ENCODE measurements at regions not wholly inside any gene's neighbourhood (a gene's known extent, or its start where the extent isn't known, plus 50 kb on each side); places are given as distances from the start of the nearest gene placed in this dataset.
"Not testable (repeated sequence)": the region's sequence is repeated elsewhere in the genome, so short reads cannot be mapped to it uniquely, and the experiment has no call there.

DNA sequence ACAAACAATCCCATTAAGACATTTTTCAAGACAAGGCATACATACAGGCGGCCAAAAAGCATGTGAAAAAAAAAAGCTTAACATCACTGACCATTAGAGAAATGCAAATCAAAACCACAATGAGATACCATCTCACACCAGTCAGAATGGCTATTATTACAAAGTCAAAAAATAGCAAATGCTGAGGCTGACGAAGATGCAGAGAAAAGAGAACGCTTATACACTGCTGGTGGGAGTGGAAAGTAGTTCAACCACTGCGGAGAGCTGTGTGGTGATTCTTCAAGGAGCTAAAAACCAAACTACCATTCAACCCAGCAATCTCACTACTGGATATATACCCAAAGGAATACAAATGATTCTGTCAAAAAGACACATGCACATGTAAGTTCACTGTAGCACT is 216.7 kb downstream of the FOXG1 start:
- no peak overlapping the region for H3K4me3 Mint-ChIP-seq
- no peaks in the 10 kb centered on the region for H3K36me3 Mint-ChIP-seq (ENCODE audit: low read depth)
- H3K9me3 Mint-ChIP-seq = peaks cover 53% of the 10 kb centered on the region
- no peaks in the 10 kb centered on the region for H3K4me1 Mint-ChIP-seq (ENCODE audit: low read depth)
- H3K27me3 Mint-ChIP-seq (ENCODE audit: low read depth) = no peaks in the 10 kb centered on the region
- H3K27ac Mint-ChIP-seq = no peak overlapping the region

DNA sequence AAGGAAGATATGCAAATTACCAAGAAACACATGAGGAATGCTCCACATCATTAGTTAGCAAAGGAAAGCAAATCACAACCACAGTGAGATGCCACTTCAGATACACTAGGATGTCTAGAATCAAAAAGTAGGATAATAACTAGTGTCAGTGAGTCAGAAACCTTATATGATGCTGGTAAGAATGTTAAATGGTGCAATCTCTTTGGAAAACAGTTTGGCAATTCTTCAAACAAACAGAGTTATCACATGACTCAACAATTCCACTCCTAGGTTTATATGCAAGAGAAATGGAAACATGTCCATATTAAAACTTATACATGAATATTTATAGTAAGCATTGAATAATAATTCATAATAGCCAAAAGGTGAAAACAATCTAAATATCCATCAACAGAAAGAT is 220.9 kb downstream of the FOXG1 start:
- Mint-ChIP-seq H3K36me3 (ENCODE audit: low read depth) (no peaks in the 10 kb centered on the region), H3K9me3 (peaks cover 36% of the 10 kb centered on the region), H3K27ac (no peak overlapping the region), H3K27me3 (ENCODE audit: low read depth) (no peaks in the 10 kb centered on the region), H3K4me3 (no peak overlapping the region), H3K4me1 (ENCODE audit: low read depth) (no peaks in the 10 kb centered on the region)

DNA sequence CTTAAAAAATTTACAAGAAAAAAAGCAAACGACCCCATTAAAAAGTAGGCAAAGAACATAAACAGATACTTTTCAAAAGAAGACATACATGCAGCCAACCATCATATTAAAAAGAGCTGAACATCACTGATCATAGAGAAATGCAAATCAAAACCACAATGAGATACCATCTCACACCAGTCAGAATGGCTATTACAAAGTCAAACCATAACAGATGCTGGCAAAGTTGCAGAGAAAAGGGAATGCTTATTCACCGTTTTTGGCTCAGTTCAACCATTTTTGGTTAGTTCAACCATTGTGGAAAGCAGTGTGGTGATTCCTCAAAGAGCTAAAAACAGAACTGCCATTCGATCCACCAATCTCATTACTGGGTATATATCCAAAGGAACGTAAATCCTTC is 230.6 kb downstream of the FOXG1 start:
- H3K36me3 Mint-ChIP-seq (ENCODE audit: low read depth); H3K4me3 Mint-ChIP-seq; H3K27me3 Mint-ChIP-seq (ENCODE audit: low read depth); H3K4me1 Mint-ChIP-seq (ENCODE audit: low read depth); H3K27ac Mint-ChIP-seq: not testable (repeated sequence)
- H3K9me3 Mint-ChIP-seq = peaks cover 31% of the 10 kb centered on the region

- Mint-ChIP-seq H3K27ac (no peak overlapping the region), H3K36me3 (ENCODE audit: low read depth) (no peaks in the 10 kb centered on the region), H3K27me3 (ENCODE audit: low read depth) (no peaks in the 10 kb centered on the region), H3K9me3 (peaks cover 38% of the 10 kb centered on the region), H3K4me3 (no peak overlapping the region), H3K4me1 (ENCODE audit: low read depth) (no peaks in the 10 kb centered on the region)
Measured at GRCh38 chr14:28999656-29000055, 233.1 kb downstream of the FOXG1 start.

DNA sequence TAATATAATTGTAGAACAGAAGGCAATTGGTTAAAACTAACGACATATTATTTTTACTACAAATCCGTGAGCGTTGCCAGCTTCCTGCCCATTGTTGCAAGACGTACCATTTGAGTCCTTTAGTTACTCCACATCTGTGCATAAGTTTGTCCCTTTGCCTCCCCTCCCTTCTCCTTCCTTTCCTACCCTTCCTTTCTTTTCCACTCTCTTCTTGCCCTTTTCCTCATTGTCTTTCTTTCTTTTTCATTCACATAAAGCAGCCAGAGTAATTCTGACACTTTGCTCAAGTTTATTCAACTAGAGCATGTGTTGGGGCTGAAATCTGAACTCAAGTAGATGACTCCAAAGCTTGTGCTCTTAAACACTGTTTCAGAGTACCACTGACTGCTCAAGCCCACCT is 239.1 kb downstream of the FOXG1 start:
- H3K27me3 Mint-ChIP-seq (ENCODE audit: low read depth) = no peaks in the 10 kb centered on the region
- H3K27ac Mint-ChIP-seq = no peak overlapping the region
- peaks cover 19% of the 10 kb centered on the region for H3K9me3 Mint-ChIP-seq
- H3K4me3 Mint-ChIP-seq = no peak overlapping the region
- no peaks in the 10 kb centered on the region for H3K4me1 Mint-ChIP-seq (ENCODE audit: low read depth)
- H3K36me3 Mint-ChIP-seq (ENCODE audit: low read depth) = no peaks in the 10 kb centered on the region

GRCh38 chr14:29007990-29008389 is 241.4 kb downstream of the FOXG1 start:
- Mint-ChIP-seq H3K27me3 (ENCODE audit: low read depth) (no peaks in the 10 kb centered on the region), H3K27ac (no peak overlapping the region), H3K9me3 (peaks cover 26% of the 10 kb centered on the region), H3K36me3 (ENCODE audit: low read depth) (no peaks in the 10 kb centered on the region), H3K4me3 (no peak overlapping the region), H3K4me1 (ENCODE audit: low read depth) (no peaks in the 10 kb centered on the region)

- Mint-ChIP-seq H3K4me3 (no peak overlapping the region), H3K9me3 (peaks cover 20% of the 10 kb centered on the region), H3K27me3 (ENCODE audit: low read depth) (no peaks in the 10 kb centered on the region), H3K4me1 (ENCODE audit: low read depth) (no peaks in the 10 kb centered on the region), H3K27ac (no peak overlapping the region), H3K36me3 (ENCODE audit: low read depth) (no peaks in the 10 kb centered on the region)
Measured at GRCh38 chr14:29016050-29016900, 249.7 kb downstream of the FOXG1 start.

DNA sequence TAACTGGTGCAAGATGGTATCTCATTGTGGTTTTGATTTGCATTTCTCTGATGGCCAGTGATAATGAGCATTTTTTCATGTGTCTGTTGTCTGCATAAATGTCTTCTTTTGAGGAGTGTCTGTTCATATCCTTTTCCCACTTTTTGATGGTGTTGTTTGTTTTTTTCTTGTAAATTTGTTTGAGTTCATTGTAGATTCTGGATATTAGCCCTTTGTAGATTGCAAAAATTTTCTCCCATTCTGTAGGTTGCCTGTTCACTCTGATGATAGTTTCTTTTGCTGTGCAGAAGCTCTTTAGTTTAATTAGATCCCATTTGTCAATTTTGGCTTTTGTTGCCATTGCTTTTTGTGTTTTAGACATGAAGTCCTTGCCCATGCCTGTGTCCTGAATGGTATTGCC is 256.9 kb downstream of the FOXG1 start:
- H3K4me3 Mint-ChIP-seq; H3K27ac Mint-ChIP-seq; H3K27me3 Mint-ChIP-seq (ENCODE audit: low read depth); H3K36me3 Mint-ChIP-seq (ENCODE audit: low read depth); H3K4me1 Mint-ChIP-seq (ENCODE audit: low read depth): not testable (repeated sequence)
- peaks cover 40% of the 10 kb centered on the region for H3K9me3 Mint-ChIP-seq

DNA sequence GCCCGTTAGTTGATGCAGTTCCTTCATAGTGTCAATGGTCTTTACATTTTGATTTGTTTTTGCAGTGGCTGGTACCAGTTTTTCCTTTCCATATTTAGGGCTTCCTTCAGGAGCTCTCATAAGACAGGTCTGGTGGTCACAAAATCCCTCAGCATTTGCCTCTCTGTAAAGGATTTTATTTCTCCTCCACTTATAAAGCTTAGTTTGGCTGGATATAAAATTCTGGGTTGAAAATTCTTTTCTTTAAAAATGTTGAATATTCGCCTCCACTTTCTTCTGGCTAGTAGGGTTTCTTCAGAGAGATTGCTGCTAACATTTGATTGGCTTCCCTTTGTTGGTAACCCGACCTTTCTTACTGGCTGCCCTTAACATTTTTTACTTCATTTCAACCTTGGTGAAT is 260.9 kb downstream of the FOXG1 start:
- not testable (repeated sequence) for H3K4me1 Mint-ChIP-seq (ENCODE audit: low read depth); H3K27me3 Mint-ChIP-seq (ENCODE audit: low read depth); H3K4me3 Mint-ChIP-seq; H3K27ac Mint-ChIP-seq; H3K36me3 Mint-ChIP-seq (ENCODE audit: low read depth)
- peaks cover 35% of the 10 kb centered on the region for H3K9me3 Mint-ChIP-seq

- not testable (repeated sequence) for H3K27me3 Mint-ChIP-seq (ENCODE audit: low read depth); H3K36me3 Mint-ChIP-seq (ENCODE audit: low read depth); H3K27ac Mint-ChIP-seq; H3K4me3 Mint-ChIP-seq; H3K4me1 Mint-ChIP-seq (ENCODE audit: low read depth)
- H3K9me3 Mint-ChIP-seq = peaks cover 35% of the 10 kb centered on the region
Measured at GRCh38 chr14:29027941-29028705, 261.5 kb downstream of the FOXG1 start.

DNA sequence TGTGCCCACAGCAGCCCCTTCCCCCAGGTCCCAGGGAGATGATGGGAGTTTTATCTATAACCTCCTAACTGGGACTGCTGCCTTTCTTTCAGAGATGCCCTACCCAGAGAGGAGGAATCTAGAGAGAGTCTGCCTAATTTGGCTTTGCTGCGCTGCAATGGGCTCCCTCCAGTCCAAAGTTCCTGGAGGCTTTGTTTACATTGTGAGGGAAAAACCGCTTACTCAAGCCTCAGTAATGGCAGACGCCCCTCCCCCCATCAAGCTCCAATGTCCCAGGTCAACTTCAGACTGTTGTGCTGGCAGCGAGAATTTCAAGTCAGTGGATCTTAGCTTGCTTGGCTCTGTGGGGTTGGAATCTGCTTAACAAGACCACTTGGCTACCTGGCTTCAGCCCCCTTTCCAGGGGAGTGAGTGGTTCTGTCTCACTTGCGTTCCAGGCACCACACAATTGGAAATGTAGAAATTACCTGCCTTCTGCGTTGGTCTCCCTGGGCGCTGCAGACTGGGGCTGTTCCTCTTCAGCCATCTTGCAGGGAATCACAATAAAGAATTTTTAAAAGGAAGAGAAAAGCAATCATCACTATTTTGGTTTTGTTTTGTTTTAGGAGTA is 262.5 kb downstream of the FOXG1 start:
- no peak overlapping the region for H3K4me3 Mint-ChIP-seq
- H3K4me1 Mint-ChIP-seq (ENCODE audit: low read depth) = no peaks in the 10 kb centered on the region
- peaks cover 27% of the 10 kb centered on the region for H3K9me3 Mint-ChIP-seq
- H3K36me3 Mint-ChIP-seq (ENCODE audit: low read depth) = no peaks in the 10 kb centered on the region
- no peak overlapping the region for H3K27ac Mint-ChIP-seq
- H3K27me3 Mint-ChIP-seq (ENCODE audit: low read depth) = no peaks in the 10 kb centered on the region

- Mint-ChIP-seq H3K27me3 (ENCODE audit: low read depth) (no peaks in the 10 kb centered on the region), H3K36me3 (ENCODE audit: low read depth) (no peaks in the 10 kb centered on the region), H3K9me3 (peaks cover 25% of the 10 kb centered on the region), H3K4me3 (no peak overlapping the region), H3K27ac (no peak overlapping the region), H3K4me1 (ENCODE audit: low read depth) (no peaks in the 10 kb centered on the region)
Measured at GRCh38 chr14:29030121-29030520, 263.5 kb downstream of the FOXG1 start.

- no peaks in the 10 kb centered on the region for H3K36me3 Mint-ChIP-seq (ENCODE audit: low read depth)
- no peak overlapping the region for H3K27ac Mint-ChIP-seq
- peaks cover 27% of the 10 kb centered on the region for H3K9me3 Mint-ChIP-seq
- no peak overlapping the region for H3K4me3 Mint-ChIP-seq
- H3K4me1 Mint-ChIP-seq (ENCODE audit: low read depth) = no peaks in the 10 kb centered on the region
- no peaks in the 10 kb centered on the region for H3K27me3 Mint-ChIP-seq (ENCODE audit: low read depth)
Measured at GRCh38 chr14:29030970-29031369, 264.4 kb downstream of the FOXG1 start.

DNA sequence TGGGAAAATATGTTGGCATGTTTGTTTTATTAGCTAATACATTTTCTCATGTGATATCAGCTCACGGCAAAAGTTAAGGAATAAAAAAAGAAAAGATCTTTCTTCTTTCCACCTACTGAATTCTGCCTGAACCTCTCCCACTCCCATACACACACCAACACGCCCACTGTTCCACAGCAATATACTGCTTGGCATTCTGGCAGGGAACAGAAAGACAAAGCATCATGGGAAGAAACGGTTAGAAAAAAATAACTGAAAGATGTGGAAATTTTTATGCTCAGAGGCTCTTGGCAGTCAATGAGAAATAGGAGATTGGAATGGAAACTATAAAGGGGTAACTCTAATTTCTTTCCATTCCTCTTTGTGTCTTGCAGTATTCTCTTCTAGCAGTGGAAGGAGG is 268.5 kb downstream of the FOXG1 start:
- H3K36me3 Mint-ChIP-seq (ENCODE audit: low read depth) = no peaks in the 10 kb centered on the region
- peaks cover 17% of the 10 kb centered on the region for H3K9me3 Mint-ChIP-seq
- H3K27ac Mint-ChIP-seq = no peak overlapping the region
- H3K27me3 Mint-ChIP-seq (ENCODE audit: low read depth) = no peaks in the 10 kb centered on the region
- no peak overlapping the region for H3K4me3 Mint-ChIP-seq
- H3K4me1 Mint-ChIP-seq (ENCODE audit: low read depth) = no peaks in the 10 kb centered on the region

DNA sequence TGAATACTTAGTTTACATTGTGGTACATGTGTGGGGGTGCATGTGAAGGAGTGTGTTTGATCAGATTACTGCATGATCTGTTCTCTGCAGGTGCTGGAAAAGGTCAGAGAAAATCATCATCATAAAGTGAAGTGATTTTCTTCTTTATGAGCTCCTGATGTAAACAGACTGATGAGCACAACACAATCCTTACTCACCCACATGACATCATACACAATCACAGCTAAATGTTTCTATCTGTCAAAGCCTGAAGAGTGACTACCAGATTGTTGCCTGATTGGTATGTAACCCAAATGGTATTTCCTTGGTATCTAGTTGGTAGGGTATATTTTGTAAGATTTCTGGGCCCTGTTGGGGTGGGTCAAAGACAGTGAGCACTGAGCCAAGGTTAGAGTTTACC is 270.8 kb downstream of the FOXG1 start:
- Mint-ChIP-seq H3K36me3 (ENCODE audit: low read depth) (no peaks in the 10 kb centered on the region), H3K27me3 (ENCODE audit: low read depth) (no peaks in the 10 kb centered on the region), H3K9me3 (peaks cover 23% of the 10 kb centered on the region), H3K27ac (no peak overlapping the region), H3K4me1 (ENCODE audit: low read depth) (no peaks in the 10 kb centered on the region), H3K4me3 (no peak overlapping the region)
